Thoracic aorta (tissue), 2 donors: ENCODE measurements at regions not wholly inside any gene's neighbourhood (a gene's known extent, or its start where the extent isn't known, plus 50 kb on each side); places are given as distances from the start of the nearest gene placed in this dataset.
"Not testable (repeated sequence)": the region's sequence is repeated elsewhere in the genome, so short reads cannot be mapped to it uniquely, and the experiment has no call there.

Experiments used
- ATAC-seq: fragments of 150-250 bp; one replicate; pipeline ENCODE4 v1.8.0; 2017; ENCODE audit warnings: low read depth; ENCODE audit not compliant: insufficient number of reproducible peaks, low FRiP score
- DNase-seq: peaks from one replicate; pipeline ENCODE4 v3.0.0-alpha.2; 2020; ENCODE audit warnings: low spot score
- H3K27ac ChIP-seq, 2 donors: fragments of 200-600 bp; sonication (generic); 1 replicate in 1 of 2; 2 replicates in 1 of 2; pipeline ENCODE4 v1.5.1; 2016; ENCODE audit warnings: mild to moderate bottlenecking in 2 of 2, moderate library complexity in 2 of 2
- H3K27me3 ChIP-seq: fragments of 200-600 bp; sonication (generic); replicated peaks from 2 replicates; pipeline ENCODE4 v1.6.0; 2016; ENCODE audit warnings: mild to moderate bottlenecking; ENCODE audit not compliant: insufficient read depth
- H3K36me3 ChIP-seq: fragments of 200-600 bp; sonication (generic); one replicate; pipeline ENCODE4 v1.5.1; 2016
- H3K4me1 ChIP-seq, 2 donors: fragments of 200-600 bp; sonication (generic); 1 replicate in 1 of 2; 2 replicates in 1 of 2; pipeline versions ENCODE4 v1.5.1 to v1.6.0; 2016; ENCODE audit warnings: low read depth in 2 of 2, mild to moderate bottlenecking in 1 of 2; ENCODE audit not compliant: control insufficient read depth in 1 of 2
- H3K4me3 ChIP-seq: fragments of 200-600 bp; sonication (generic); 2 replicates; pipeline ENCODE4 v1.5.1; 2016; ENCODE audit warnings: mild to moderate bottlenecking
- H3K9me3 ChIP-seq: fragments of 200-600 bp; sonication (generic); 2 replicates; pipeline ENCODE4 v1.5.1; 2016
- TF ChIP-seq, protein P1 (sequence below): fragments of 200-600 bp; sonication (generic); IDR thresholded peaks from one replicate; pipeline ENCODE4 v1.5.1; 2019; ENCODE audit warnings: antibody characterized with exemption

GRCh38 chr15:22262613-22263020 is 182.3 kb downstream of the OR4M2 start:
- no peak for DNase-seq
- H3K4me1 ChIP-seq = no peaks in the 10 kb centered on the region
- H3K27ac ChIP-seq = no peak overlapping the region
- no peaks in the 10 kb centered on the region for H3K9me3 ChIP-seq
- H3K4me3 ChIP-seq = no peak overlapping the region
- no peaks in the 10 kb centered on the region for H3K36me3 ChIP-seq
- TF ChIP-seq, protein P1, sequence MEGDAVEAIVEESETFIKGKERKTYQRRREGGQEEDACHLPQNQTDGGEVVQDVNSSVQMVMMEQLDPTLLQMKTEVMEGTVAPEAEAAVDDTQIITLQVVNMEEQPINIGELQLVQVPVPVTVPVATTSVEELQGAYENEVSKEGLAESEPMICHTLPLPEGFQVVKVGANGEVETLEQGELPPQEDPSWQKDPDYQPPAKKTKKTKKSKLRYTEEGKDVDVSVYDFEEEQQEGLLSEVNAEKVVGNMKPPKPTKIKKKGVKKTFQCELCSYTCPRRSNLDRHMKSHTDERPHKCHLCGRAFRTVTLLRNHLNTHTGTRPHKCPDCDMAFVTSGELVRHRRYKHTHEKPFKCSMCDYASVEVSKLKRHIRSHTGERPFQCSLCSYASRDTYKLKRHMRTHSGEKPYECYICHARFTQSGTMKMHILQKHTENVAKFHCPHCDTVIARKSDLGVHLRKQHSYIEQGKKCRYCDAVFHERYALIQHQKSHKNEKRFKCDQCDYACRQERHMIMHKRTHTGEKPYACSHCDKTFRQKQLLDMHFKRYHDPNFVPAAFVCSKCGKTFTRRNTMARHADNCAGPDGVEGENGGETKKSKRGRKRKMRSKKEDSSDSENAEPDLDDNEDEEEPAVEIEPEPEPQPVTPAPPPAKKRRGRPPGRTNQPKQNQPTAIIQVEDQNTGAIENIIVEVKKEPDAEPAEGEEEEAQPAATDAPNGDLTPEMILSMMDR = no peak
- no peak for ATAC-seq
- no peaks in the 10 kb centered on the region for H3K27me3 ChIP-seq

DNA sequence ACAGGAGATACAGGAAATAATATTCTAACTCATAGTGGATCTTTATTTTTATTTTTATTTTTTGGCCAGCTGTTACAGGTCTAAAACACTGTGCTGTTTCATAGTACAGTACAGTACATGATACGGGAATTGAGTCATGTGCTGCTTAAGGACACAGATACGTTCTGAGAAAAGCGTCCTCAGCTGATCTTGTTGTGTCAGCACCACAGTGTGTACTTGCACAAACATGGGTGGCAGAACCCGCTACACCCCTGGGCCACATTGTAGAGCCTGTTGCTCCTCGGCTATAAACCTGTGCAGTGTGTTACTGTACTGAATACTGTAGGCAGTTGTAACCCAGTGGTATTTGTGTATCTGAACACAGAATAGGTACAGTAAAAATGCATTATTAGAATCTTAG is 183.4 kb downstream of the OR4M2 start:
- H3K9me3 ChIP-seq = no peaks in the 10 kb centered on the region
- no peaks in the 10 kb centered on the region for H3K36me3 ChIP-seq
- ATAC-seq = no peak
- TF ChIP-seq, protein P1 = no peak
- no peaks in the 10 kb centered on the region for H3K4me1 ChIP-seq
- no peak for DNase-seq
- no peak overlapping the region for H3K4me3 ChIP-seq
- no peaks in the 10 kb centered on the region for H3K27me3 ChIP-seq
- no peak overlapping the region for H3K27ac ChIP-seq

DNA sequence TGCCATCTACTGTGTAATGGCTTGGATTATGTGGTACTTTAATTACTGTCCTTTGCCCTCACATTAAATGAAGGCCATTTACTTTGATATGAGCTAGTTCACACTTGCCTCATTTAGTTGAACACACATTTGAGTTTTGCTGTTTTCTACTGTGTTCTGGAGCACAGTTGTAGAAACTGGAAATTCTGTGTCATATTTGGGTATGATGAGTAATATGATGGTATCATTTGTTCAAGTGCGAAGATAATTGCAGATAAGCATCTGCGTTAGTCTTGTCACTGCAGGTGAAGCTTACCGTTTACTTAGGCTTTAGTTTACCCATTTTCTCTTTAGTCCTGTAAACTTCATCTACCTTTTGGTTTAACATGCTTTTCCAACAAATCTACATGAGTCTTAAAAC is 183.9 kb downstream of the OR4M2 start:
- DNase-seq, H3K4me3 ChIP-seq, H3K27me3 ChIP-seq, H3K4me1 ChIP-seq, H3K36me3 ChIP-seq, H3K9me3 ChIP-seq, ATAC-seq, H3K27ac ChIP-seq: not testable (repeated sequence)

GRCh38 chr15:22265056-22265945 is 185.0 kb downstream of the OR4M2 start:
- no peaks in the 10 kb centered on the region for H3K27me3 ChIP-seq
- ATAC-seq = no peak

GRCh38 chr15:22265970-22266369 is 185.6 kb downstream of the OR4M2 start:
- Histone ChIP-seq H3K4me3 (no peak overlapping the region), H3K9me3 (no peaks in the 10 kb centered on the region), H3K4me1 (no peaks in the 10 kb centered on the region), H3K27ac (no peak overlapping the region), H3K36me3 (no peaks in the 10 kb centered on the region), H3K27me3 (no peaks in the 10 kb centered on the region)
- TF ChIP-seq, protein P1 = no peak
- DNase-seq (no peak), ATAC-seq (no peak)

More at GRCh38 chr15:22265056-22265945, 185.0 kb downstream of the OR4M2 start:
- no peak overlapping the region for H3K27ac ChIP-seq
- no peaks in the 10 kb centered on the region for H3K36me3 ChIP-seq
- H3K4me1 ChIP-seq = no peaks in the 10 kb centered on the region
- no peak for DNase-seq
- H3K4me3 ChIP-seq = no peak overlapping the region
- no peaks in the 10 kb centered on the region for H3K9me3 ChIP-seq
- TF ChIP-seq, protein P1 = no peak
